PC-9 (cell line): ENCODE measurements at regions not wholly inside any gene's neighbourhood (a gene's known extent, or its start where the extent isn't known, plus 50 kb on each side); places are given as distances from the start of the nearest gene placed in this dataset.

ENCODE experiments used
- BruUV-seq: library from RNA; stranded (reverse); fragments of 400-500 nt; replicated peaks from 2 replicates; lab custom pipeline; 2021; lab: Mats Ljungman, UMichigan
- CTCF ChIA-PET: fragments of 300-600 bp; sonication (Branson Sonifier 250); formaldehyde crosslinking; loops from one replicate; lab custom pipeline; 2022; ENCODE audit warnings: antibody characterized with exemption; lab: Charles Lee
- POLR2A ChIA-PET: fragments of 300-600 bp; sonication (Branson Sonifier 250); formaldehyde crosslinking; loops from one replicate; lab custom pipeline; 2022; ENCODE audit warnings: antibody characterized with exemption; ENCODE audit not compliant: unreplicated experiment; lab: Charles Lee
- DNase-seq, 2 experiments: peaks; one replicate each; pipeline versions ENCODE4 v3.0.0 to v3.0.0-alpha.2; 2015 to 2022; ENCODE audit warnings: mixed read lengths in 1 of 2
- H2AFZ ChIP-seq: fragments of 200-600 bp; sonication (generic); 2 replicates; pipeline ENCODE4 v1.8.1; 2017; ENCODE audit warnings: antibody characterized with exemption
- H3F3A ChIP-seq: fragments of 200-600 bp; sonication (generic); 2 replicates; pipeline ENCODE4 v1.8.1; 2017; ENCODE audit warnings: antibody characterized with exemption, mild to moderate bottlenecking, low read depth; ENCODE audit not compliant: insufficient read depth
- H3K27ac ChIP-seq: fragments of 200-600 bp; sonication (generic); 2 replicates; pipeline ENCODE4 v1.6.1; 2016; ENCODE audit warnings: mixed run types
- H3K27me3 ChIP-seq: fragments of 200-600 bp; sonication (generic); 2 replicates; pipeline ENCODE4 v1.6.1; 2016; ENCODE audit warnings: low read depth, mixed run types; ENCODE audit not compliant: insufficient read depth
- H3K36me3 ChIP-seq: fragments of 200-600 bp; sonication (generic); 2 replicates; pipeline ENCODE4 v1.6.1; 2016; ENCODE audit warnings: low read depth, mixed run types
- H3K4me1 ChIP-seq: fragments of 200-600 bp; sonication (generic); replicated peaks from 2 replicates; pipeline ENCODE4 v1.6.1; 2016; ENCODE audit warnings: mixed run types; ENCODE audit not compliant: insufficient read depth
- H3K4me2 ChIP-seq: fragments of 200-600 bp; sonication (generic); 2 replicates; pipeline ENCODE4 v1.6.1; 2017; ENCODE audit warnings: mixed run types
- H3K4me3 ChIP-seq: fragments of 200-600 bp; sonication (generic); 2 replicates; pipeline ENCODE4 v1.6.1; 2016; ENCODE audit warnings: mixed run types
- H3K79me2 ChIP-seq: fragments of 200-600 bp; sonication (generic); 2 replicates; pipeline ENCODE4 v1.6.1; 2017; ENCODE audit warnings: low read depth, mixed run types
- H3K9me2 ChIP-seq: fragments of 200-600 bp; sonication (generic); 2 replicates; pipeline ENCODE4 v1.8.1; 2017; ENCODE audit warnings: mild to moderate bottlenecking; ENCODE audit not compliant: insufficient read depth
- H3K9me3 ChIP-seq: fragments of 200-600 bp; sonication (generic); 2 replicates; pipeline ENCODE4 v1.8.1; 2016; ENCODE audit warnings: low read depth; ENCODE audit not compliant: insufficient read depth
- H4K20me1 ChIP-seq: fragments of 200-600 bp; sonication (generic); 2 replicates; pipeline ENCODE4 v1.8.1; 2017; ENCODE audit not compliant: insufficient read depth
- EZH2 ChIP-seq: fragments of 200-600 bp; sonication (generic); IDR thresholded peaks from 2 replicates; pipeline ENCODE4 v1.8.0; 2017; ENCODE audit warnings: antibody characterized with exemption, low read depth
- intact Hi-C: fragments of 100-400 bp; cut with micrococcal nuclease; formaldehyde crosslinking; loops from one replicate; pipeline ENCODE4 v1.10.0; 2022; ENCODE audit not compliant: unreplicated experiment
- TF ChIP-seq, protein P1 (sequence below): fragments of 200-600 bp; sonication (generic); conservative IDR thresholded peaks from 2 replicates; pipeline ENCODE4 v1.6.1; 2017; ENCODE audit warnings: mixed run types, antibody characterized with exemption, mild to moderate bottlenecking, moderate library complexity

DNA sequence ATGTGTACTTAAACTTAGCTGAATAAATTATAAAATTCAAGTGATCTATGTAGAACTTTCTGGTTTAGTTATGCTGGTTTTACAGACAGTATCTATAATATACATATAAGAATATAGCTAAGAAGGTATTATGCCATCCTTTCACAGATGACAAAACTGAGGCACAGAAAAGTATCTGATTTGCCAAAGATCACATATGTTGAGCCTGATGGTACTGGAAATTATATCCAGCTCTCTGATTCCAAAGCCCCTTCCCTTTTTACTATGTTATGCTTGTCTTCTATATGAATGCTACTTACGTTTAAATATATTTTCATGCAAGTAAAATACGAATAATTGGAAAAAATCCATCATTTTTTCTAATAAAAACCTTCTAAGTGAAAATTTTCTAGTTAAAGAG, 1631.3 kb downstream of the DPP10 start:
- no peaks in the 10 kb centered on the region for H3K4me1 ChIP-seq
- intact Hi-C loops: no loop called here
- no peak for TF ChIP-seq EZH2
- TF ChIP-seq, protein P1, sequence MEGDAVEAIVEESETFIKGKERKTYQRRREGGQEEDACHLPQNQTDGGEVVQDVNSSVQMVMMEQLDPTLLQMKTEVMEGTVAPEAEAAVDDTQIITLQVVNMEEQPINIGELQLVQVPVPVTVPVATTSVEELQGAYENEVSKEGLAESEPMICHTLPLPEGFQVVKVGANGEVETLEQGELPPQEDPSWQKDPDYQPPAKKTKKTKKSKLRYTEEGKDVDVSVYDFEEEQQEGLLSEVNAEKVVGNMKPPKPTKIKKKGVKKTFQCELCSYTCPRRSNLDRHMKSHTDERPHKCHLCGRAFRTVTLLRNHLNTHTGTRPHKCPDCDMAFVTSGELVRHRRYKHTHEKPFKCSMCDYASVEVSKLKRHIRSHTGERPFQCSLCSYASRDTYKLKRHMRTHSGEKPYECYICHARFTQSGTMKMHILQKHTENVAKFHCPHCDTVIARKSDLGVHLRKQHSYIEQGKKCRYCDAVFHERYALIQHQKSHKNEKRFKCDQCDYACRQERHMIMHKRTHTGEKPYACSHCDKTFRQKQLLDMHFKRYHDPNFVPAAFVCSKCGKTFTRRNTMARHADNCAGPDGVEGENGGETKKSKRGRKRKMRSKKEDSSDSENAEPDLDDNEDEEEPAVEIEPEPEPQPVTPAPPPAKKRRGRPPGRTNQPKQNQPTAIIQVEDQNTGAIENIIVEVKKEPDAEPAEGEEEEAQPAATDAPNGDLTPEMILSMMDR: no peak
- no peak overlapping the region for H3K27ac ChIP-seq
- H3K4me2 ChIP-seq: no peak overlapping the region
- no TSS peak for BruUV-seq
- no peak overlapping the region for H3K4me3 ChIP-seq
- H3K36me3 ChIP-seq: no peaks in the 10 kb centered on the region
- H3K9me2 ChIP-seq: no peaks in the 10 kb centered on the region
- no peaks in the 10 kb centered on the region for H3K79me2 ChIP-seq
- H4K20me1 ChIP-seq: no peaks in the 10 kb centered on the region
- no peaks in the 10 kb centered on the region for H3F3A ChIP-seq
- no peak for DNase-seq
- ChIA-PET CTCF (no interaction called here), POLR2A (no interaction called here)
- H3K27me3 ChIP-seq: no peaks in the 10 kb centered on the region
- no peak overlapping the region for H2AFZ ChIP-seq
- no peaks in the 10 kb centered on the region; the same call in 1 of the 2 replicates for H3K9me3 ChIP-seq

DNA sequence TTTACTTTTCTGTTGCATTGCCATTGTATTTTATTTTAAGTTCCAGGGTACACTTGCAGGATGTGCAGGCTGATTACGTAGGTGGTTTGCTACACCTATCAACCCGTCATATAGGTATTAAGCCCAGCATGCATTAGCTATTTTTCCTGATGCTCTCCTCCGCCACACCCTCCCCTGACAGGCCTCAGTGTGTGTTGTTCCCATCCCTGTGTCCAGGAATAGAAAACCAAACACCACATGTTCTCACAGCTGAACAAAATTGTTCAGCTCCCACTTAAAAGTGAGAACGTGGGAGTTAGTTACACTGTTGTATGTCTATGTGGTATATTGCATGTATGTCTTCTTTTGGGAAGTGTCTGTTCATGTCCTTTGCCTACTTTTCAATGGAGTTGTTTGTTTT, 1631.7 kb downstream of the DPP10 start:
- Histone ChIP-seq H3F3A (no peaks in the 10 kb centered on the region), H3K27ac (no peak overlapping the region), H3K9me2 (no peaks in the 10 kb centered on the region), H3K79me2 (no peaks in the 10 kb centered on the region), H3K27me3 (no peaks in the 10 kb centered on the region), H4K20me1 (no peaks in the 10 kb centered on the region), H3K9me3 (no peaks in the 10 kb centered on the region; the same call in 1 of the 2 replicates), H3K36me3 (no peaks in the 10 kb centered on the region), H3K4me1 (no peaks in the 10 kb centered on the region), H3K4me3 (no peak overlapping the region), H2AFZ (no peak overlapping the region), H3K4me2 (no peak overlapping the region)
- TF ChIP-seq EZH2: no peak
- TF ChIP-seq, protein P1: no peak
- CTCF ChIA-PET: no interaction called here
- intact Hi-C loops: no loop called here
- DNase-seq: no peak
- no TSS peak for BruUV-seq
- POLR2A ChIA-PET: no interaction called here

DNA sequence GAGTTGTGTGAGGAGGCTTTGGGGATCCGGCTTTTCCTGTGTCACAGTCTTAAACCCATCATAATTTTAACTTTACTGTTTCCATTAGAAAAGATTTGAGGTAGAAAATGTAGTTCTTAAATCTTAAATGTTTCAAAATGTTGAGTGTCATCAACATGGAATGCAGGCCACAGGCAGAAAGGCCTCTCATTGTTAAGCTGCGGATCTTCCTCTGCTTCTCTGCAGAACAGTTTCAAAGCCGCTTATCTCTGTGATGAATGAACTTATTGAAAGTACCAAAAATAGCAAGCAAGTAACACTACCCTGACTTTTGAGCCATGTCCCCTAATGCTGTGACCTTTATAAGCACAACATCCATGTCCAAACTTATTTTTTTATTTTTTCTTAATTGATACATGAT, 1645.8 kb downstream of the DPP10 start:
- Histone ChIP-seq H3K9me2 (no peaks in the 10 kb centered on the region), H2AFZ (no peak overlapping the region), H3K36me3 (no peaks in the 10 kb centered on the region), H4K20me1 (no peaks in the 10 kb centered on the region), H3K79me2 (no peaks in the 10 kb centered on the region), H3K4me3 (no peak overlapping the region), H3K4me1 (no peaks in the 10 kb centered on the region), H3K9me3 (no peaks in the 10 kb centered on the region), H3F3A (no peaks in the 10 kb centered on the region), H3K27me3 (no peaks in the 10 kb centered on the region; the same call in 1 of the 2 replicates), H3K27ac (no peak overlapping the region), H3K4me2 (no peak overlapping the region)
- ChIA-PET POLR2A (no interaction called here), CTCF (no interaction called here)
- TF ChIP-seq, protein P1: no peak
- TF ChIP-seq EZH2: no peak
- intact Hi-C loops: no loop called here
- BruUV-seq: no TSS peak
- no peak for DNase-seq
